ENCODE measurements at regions not wholly inside any gene's neighbourhood (a gene's known extent, or its start where the extent isn't known, plus 50 kb on each side); places are given as distances from the start of the nearest gene placed in this dataset.

DNA sequence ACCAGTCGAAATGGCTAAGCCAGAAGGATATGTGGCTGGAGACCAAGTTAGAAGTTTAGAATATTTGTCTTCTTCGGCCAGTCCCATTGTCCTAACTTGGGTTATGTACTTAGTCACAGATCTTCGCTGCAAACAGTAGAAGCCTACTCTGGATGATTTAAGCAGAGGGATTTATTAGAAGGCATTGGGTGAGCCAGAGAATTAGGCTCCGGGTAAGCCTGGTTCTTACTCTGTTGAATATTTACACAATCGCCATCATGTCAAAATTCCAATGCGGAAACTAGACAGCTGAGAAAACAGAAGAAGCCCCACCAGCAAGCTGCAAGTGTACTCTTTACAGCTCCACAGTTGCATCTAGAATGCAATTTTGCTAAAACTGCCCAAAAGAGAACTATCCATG, 276.6 kb downstream of the CMPK2 start:
- H3K4me2 ChIP-seq (ENCODE audit: insufficient read depth, low read length), result no peak overlapping the region
- H3K27ac ChIP-seq (ENCODE audit: low read length), result no peak overlapping the region
- no peaks in the 10 kb centered on the region for H3K36me3 ChIP-seq (ENCODE audit: insufficient read depth, low read length)
- no peak overlapping the region for H3K9ac ChIP-seq (ENCODE audit: low read depth, low read length)
- H3K9me3 ChIP-seq (ENCODE audit: insufficient read depth, low read length, severe bottlenecking), result no peaks in the 10 kb centered on the region
- no peaks in the 10 kb centered on the region for H3K79me2 ChIP-seq (ENCODE audit: insufficient read depth, low read length)
- no peaks in the 10 kb centered on the region for H3K4me1 ChIP-seq (ENCODE audit: insufficient read depth, low read length)
- ATAC-seq (ENCODE audit: insufficient read depth, low read depth), result no peak
- TF ChIP-seq, protein P1, sequence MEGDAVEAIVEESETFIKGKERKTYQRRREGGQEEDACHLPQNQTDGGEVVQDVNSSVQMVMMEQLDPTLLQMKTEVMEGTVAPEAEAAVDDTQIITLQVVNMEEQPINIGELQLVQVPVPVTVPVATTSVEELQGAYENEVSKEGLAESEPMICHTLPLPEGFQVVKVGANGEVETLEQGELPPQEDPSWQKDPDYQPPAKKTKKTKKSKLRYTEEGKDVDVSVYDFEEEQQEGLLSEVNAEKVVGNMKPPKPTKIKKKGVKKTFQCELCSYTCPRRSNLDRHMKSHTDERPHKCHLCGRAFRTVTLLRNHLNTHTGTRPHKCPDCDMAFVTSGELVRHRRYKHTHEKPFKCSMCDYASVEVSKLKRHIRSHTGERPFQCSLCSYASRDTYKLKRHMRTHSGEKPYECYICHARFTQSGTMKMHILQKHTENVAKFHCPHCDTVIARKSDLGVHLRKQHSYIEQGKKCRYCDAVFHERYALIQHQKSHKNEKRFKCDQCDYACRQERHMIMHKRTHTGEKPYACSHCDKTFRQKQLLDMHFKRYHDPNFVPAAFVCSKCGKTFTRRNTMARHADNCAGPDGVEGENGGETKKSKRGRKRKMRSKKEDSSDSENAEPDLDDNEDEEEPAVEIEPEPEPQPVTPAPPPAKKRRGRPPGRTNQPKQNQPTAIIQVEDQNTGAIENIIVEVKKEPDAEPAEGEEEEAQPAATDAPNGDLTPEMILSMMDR (IDR thresholded peaks at IDR 0.05; ENCODE audit: borderline replicate concordance, extremely low read depth, low read length, poor library complexity, severe bottlenecking), result no peak
- no peak for TF ChIP-seq EZH2 (IDR thresholded peaks at IDR 0.05; ENCODE audit: borderline replicate concordance, low read depth, low read length, severe bottlenecking)
- no peaks in the 10 kb centered on the region for H3K27me3 ChIP-seq (ENCODE audit: insufficient read depth, low read length, poor library complexity)
- no peaks in the 10 kb centered on the region for H4K20me1 ChIP-seq (ENCODE audit: insufficient read depth, low read length)
- H2AFZ ChIP-seq (ENCODE audit: low read depth, low read length), result no peak overlapping the region
- no peak for DNase-seq
- H3K4me3 ChIP-seq (ENCODE audit: low read depth in 1 of 2, low read length in 2 of 2), result no peak overlapping the region

DNA sequence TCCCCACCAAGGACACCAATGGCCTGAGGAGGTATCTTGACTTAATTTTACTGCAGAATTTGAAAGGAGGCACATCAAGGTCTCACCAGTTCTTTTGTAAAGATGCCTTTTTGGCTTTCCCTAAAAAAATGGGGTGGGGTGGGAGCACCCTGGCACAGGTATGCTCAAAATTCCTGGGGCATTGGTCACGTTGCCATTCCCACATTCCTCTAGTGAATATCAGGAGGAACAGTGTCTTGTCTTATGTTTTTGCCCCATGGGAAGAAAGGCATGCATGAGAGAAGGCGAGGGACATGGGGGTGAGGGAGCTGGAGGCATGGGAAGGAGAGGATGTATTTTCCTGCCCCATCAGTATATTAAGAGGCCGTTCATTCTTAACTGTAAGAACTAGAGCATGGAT, 275.3 kb downstream of the CMPK2 start:
- ATAC-seq (ENCODE audit: insufficient read depth, low read depth), result no peak
- no peak overlapping the region for H3K4me2 ChIP-seq (ENCODE audit: insufficient read depth, low read length)

DNA sequence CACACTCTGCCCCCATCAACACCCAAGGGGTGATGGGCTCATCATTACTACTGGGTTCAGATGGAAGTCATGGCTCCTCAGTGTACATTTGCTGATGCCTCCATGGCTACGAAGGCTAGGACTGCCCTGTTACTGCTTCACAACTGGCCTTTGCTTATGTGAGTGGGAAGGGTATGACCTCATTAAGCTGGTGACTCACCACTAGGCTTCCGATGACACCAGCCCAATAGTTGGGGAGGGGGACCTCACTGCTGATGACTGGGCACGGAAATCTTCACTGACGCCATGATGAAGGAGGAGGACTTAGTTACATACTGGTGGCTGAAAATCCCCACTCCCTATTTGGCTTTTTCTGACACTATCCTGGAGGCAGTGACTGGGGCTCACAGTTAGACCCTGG, 263.2 kb downstream of the CMPK2 start:
- no peak for ATAC-seq (ENCODE audit: insufficient read depth, low read depth)

More for the DNA sequence above, 275.3 kb downstream of the CMPK2 start:
- Histone ChIP-seq H2AFZ (ENCODE audit: low read depth, low read length) (no peak overlapping the region), H3K9ac (ENCODE audit: low read depth, low read length) (no peak overlapping the region), H3K4me3 (ENCODE audit: low read depth in 1 of 2, low read length in 2 of 2) (no peak overlapping the region), H3K36me3 (ENCODE audit: insufficient read depth, low read length) (no peaks in the 10 kb centered on the region), H3K27ac (ENCODE audit: low read length) (no peak overlapping the region), H3K79me2 (ENCODE audit: insufficient read depth, low read length) (no peaks in the 10 kb centered on the region), H3K9me3 (ENCODE audit: insufficient read depth, low read length, severe bottlenecking) (no peaks in the 10 kb centered on the region), H3K27me3 (ENCODE audit: insufficient read depth, low read length, poor library complexity) (no peaks in the 10 kb centered on the region), H4K20me1 (ENCODE audit: insufficient read depth, low read length) (no peaks in the 10 kb centered on the region), H3K4me1 (ENCODE audit: insufficient read depth, low read length) (no peaks in the 10 kb centered on the region)
- TF ChIP-seq, protein P1 (IDR thresholded peaks at IDR 0.05; ENCODE audit: borderline replicate concordance, extremely low read depth, low read length, poor library complexity, severe bottlenecking), result no peak
- TF ChIP-seq EZH2 (IDR thresholded peaks at IDR 0.05; ENCODE audit: borderline replicate concordance, low read depth, low read length, severe bottlenecking), result no peak
- no peak for DNase-seq

More for the DNA sequence above, 263.2 kb downstream of the CMPK2 start:
- H3K4me2 ChIP-seq (ENCODE audit: insufficient read depth, low read length), result no peak overlapping the region
- no peaks in the 10 kb centered on the region for H4K20me1 ChIP-seq (ENCODE audit: insufficient read depth, low read length)
- H3K9ac ChIP-seq (ENCODE audit: low read depth, low read length), result no peak overlapping the region
- no peak for TF ChIP-seq EZH2 (IDR thresholded peaks at IDR 0.05; ENCODE audit: borderline replicate concordance, low read depth, low read length, severe bottlenecking)
- TF ChIP-seq, protein P1 (IDR thresholded peaks at IDR 0.05; ENCODE audit: borderline replicate concordance, extremely low read depth, low read length, poor library complexity, severe bottlenecking), result no peak
- H2AFZ ChIP-seq (ENCODE audit: low read depth, low read length), result no peak overlapping the region
- H3K4me1 ChIP-seq (ENCODE audit: insufficient read depth, low read length), result no peaks in the 10 kb centered on the region
- no peak overlapping the region for H3K27ac ChIP-seq (ENCODE audit: low read length)
- H3K79me2 ChIP-seq (ENCODE audit: insufficient read depth, low read length), result no peaks in the 10 kb centered on the region
- no peak for DNase-seq
- H3K27me3 ChIP-seq (ENCODE audit: insufficient read depth, low read length, poor library complexity), result peaks cover 3% of the 10 kb centered on the region
- no peaks in the 10 kb centered on the region for H3K36me3 ChIP-seq (ENCODE audit: insufficient read depth, low read length)
- H3K9me3 ChIP-seq (ENCODE audit: insufficient read depth, low read length, severe bottlenecking), result no peaks in the 10 kb centered on the region
- H3K4me3 ChIP-seq (ENCODE audit: low read depth in 1 of 2, low read length in 2 of 2), result no peak overlapping the region
